Activated T-helper 2 cell treated with anti-CD3 and anti-CD28 coated beads, Interferon-gamma antibody, Interleukin-2, Interleukin-4, amounts not matched to agents 10 μg/mL and 5 μg/mL and 100 μg/mL, durations not matched to agents 14 hours and 24 hours and 36 hours (primary cell): ENCODE measurements at regions not wholly inside any gene's neighbourhood (a gene's known extent, or its start where the extent isn't known, plus 50 kb on each side); places are given as distances from the start of the nearest gene placed in this dataset.

Experiments
- DNase-seq: peaks from one replicate; pipeline ENCODE4 v3.0.0; 2021; ENCODE audit warnings: low spot score
- H3K27ac Mint-ChIP-seq: one replicate; pipeline ENCODE4 v1.8.0; 2021; ENCODE audit warnings: mixed read lengths
- H3K27me3 Mint-ChIP-seq: one replicate; pipeline ENCODE4 v1.8.0; 2021; ENCODE audit warnings: low read depth, mixed read lengths
- H3K36me3 Mint-ChIP-seq: one replicate; pipeline ENCODE4 v1.8.0; 2021; ENCODE audit warnings: low read depth, mixed read lengths
- H3K4me1 Mint-ChIP-seq: one replicate; pipeline ENCODE4 v1.8.0; 2021; ENCODE audit warnings: low read depth, mixed read lengths
- H3K4me3 Mint-ChIP-seq: one replicate; pipeline ENCODE4 v1.8.0; 2021; ENCODE audit warnings: low read depth, mild to moderate bottlenecking, moderate library complexity, mixed read lengths
- H3K9me3 Mint-ChIP-seq: one replicate; pipeline ENCODE4 v1.8.0; 2021; ENCODE audit warnings: mixed read lengths
- intact Hi-C: fragments of 100-400 bp; cut with micrococcal nuclease; formaldehyde crosslinking; loops from one replicate; pipeline ENCODE4 v1.15.1; 2023

DNA sequence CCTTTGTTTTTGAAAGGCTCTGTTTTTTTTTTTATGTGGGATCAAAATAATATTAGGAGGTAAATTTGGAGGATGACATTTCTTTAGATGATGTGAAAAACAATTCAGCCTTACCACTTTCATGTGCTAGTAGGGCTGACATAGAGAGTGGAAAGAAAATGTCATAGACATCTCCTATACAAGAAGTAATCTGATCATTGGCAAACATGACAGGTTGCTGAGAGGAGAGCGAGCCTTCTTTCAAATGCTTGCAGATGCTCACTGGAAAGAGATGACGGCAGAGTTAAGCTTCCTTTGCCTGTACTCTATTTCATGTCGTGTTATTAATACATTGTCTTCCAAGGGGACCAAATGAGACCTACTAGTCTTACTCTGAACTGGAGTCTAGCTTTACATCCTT is 160.1 kb upstream of the DAP start:
- intact Hi-C loops: no loop called here
- H3K4me3 Mint-ChIP-seq: no peak overlapping the region

DNA sequence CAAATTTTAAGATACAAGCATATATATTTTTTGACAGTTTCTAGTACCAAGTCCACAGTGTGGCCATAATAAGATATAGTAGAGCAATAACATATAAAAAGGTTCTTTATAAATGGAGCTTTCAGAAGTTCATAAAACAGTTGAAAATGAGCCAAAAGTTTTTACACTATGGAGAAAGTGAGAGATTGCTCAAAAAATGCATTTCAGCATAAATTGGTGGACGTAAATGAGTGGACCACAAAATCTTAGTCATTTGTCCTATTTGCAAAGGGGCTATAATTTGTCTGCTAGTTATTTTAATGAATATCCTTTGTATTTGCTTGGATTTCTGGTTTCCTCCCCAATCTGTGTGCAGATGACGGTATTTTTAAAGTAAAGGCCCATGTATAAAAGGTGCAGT is 159.4 kb upstream of the DAP start:
- Mint-ChIP-seq H3K4me3 (no peak overlapping the region), H3K9me3 (no peaks in the 10 kb centered on the region), H3K27ac (no peak overlapping the region), H3K4me1 (no peaks in the 10 kb centered on the region), H3K27me3 (no peaks in the 10 kb centered on the region), H3K36me3 (no peaks in the 10 kb centered on the region)
- DNase-seq: no peak
- intact Hi-C loops: no loop called here

More for the DNA sequence above, 160.1 kb upstream of the DAP start:
- Mint-ChIP-seq H3K36me3 (no peaks in the 10 kb centered on the region), H3K27me3 (no peaks in the 10 kb centered on the region), H3K9me3 (no peaks in the 10 kb centered on the region), H3K4me1 (no peaks in the 10 kb centered on the region), H3K27ac (no peak overlapping the region)
- DNase-seq: no peak

DNA sequence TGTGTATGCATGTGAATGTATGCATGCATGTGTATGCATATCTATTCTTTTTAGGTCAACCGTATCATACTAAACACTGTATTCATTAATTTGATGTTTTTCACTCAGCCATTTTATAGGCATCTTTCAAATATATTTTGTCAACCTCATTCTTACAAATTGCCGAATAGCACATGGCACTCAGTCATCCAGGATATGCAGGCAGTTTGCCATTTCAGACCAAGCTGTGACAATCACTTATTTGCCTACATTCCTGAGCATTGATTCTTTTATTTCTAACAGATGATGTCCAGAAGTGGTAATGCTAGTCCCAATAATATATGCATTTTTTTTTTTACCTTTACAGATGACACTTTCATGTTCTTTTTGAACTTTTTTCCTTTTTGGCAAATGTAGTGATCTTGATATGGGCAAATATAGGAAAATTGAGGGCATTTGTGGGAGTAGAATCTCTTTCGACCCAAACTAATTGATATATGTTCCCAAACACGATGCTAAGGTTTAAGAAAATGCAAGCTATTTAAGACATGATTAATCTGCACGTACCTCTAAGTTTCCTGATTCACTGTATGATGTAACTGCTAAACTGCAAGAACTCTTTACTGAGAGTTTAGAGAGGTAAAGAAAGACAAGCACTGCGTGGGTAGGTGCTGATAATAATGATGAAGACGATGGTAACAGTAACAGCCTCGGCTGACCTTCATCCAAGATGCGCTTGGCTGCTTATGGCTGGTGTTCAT is 153.9 kb upstream of the DAP start:
- Mint-ChIP-seq H3K4me3 (no peak overlapping the region), H3K4me1 (no peaks in the 10 kb centered on the region), H3K27ac (no peak overlapping the region), H3K9me3 (no peaks in the 10 kb centered on the region), H3K36me3 (no peaks in the 10 kb centered on the region), H3K27me3 (no peaks in the 10 kb centered on the region)
- intact Hi-C loops: no loop called here
- no peak for DNase-seq

DNA sequence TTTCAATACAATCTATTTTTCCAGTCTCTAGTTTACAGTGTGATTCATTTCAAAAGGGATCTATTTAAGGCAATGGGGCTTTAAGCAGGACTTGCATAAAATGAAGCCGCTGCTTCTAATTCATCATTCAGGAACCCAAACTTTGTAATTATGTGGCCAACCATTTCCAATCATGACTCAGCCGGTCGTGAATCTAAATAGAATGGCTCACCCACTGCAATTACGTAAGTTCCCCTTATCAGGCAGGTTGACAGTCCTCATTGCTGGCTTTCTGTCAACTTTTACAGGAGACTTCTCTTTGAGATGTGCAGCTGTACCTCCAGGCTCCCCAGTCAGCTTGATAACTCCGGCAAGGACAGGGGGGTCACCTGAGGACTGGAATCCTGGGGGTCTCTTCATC is 152.8 kb upstream of the DAP start:
- Mint-ChIP-seq H3K27me3 (no peaks in the 10 kb centered on the region), H3K36me3 (no peaks in the 10 kb centered on the region), H3K27ac (no peak overlapping the region), H3K4me3 (no peak overlapping the region), H3K9me3 (no peaks in the 10 kb centered on the region), H3K4me1 (no peaks in the 10 kb centered on the region)
- no peak for DNase-seq
- intact Hi-C loops: no loop called here

DNA sequence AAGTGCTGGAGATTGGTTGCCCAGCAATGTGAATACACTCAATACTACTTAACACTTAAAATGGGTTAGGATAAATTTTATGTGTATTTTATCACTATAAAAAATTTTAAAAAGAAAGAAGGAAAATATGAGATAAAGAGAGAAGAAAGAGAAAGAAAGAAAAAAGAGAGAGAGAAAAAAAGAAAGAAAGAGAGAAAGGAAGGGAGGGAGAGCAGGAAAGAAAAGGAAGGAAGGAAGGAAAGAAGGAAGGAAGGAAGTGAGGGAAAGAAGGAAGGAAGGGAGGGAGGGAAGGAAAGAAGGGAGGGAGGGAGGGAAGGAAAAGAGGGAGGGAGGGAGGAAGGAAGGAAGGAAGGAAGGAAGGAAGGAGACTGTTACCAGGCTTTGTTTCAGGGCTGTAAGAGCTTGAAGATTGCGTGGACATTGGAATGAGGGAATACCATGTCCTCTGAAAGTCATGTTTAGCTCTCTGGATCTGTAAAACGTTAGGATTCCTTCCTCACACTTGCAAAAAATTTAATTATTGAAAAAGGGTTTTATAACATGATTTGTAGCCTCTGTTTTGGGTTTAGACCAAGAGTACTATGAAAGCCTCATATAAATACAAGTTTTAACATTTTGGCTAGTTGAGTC is 152.3 kb upstream of the DAP start:
- H3K4me1 Mint-ChIP-seq: no peaks in the 10 kb centered on the region
- no peak overlapping the region for H3K27ac Mint-ChIP-seq
- H3K27me3 Mint-ChIP-seq: no peaks in the 10 kb centered on the region
- no peaks in the 10 kb centered on the region for H3K9me3 Mint-ChIP-seq
- intact Hi-C loops: no loop called here
- no peak overlapping the region for H3K4me3 Mint-ChIP-seq
- DNase-seq: no peak
- H3K36me3 Mint-ChIP-seq: no peaks in the 10 kb centered on the region

DNA sequence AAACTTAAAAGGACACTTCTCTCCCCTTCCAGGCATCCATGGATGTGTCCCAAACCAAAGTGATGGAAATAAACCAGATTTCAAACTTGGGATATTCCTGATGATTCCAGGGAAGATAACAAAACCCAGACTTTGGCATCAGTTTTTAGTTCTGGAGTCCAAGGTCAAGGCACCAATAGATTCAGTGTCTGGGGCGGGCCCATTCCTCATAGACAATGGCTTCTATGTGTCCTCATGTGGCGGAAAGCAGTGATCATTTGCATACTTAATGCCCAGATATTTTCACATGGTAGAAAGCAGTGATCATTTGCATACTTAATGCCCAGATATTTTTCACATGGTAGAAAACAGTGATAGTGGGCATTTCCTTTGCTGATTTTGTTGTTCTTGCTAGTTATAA is 151.4 kb upstream of the DAP start:
- no peak for DNase-seq
- no peaks in the 10 kb centered on the region for H3K36me3 Mint-ChIP-seq
- H3K4me1 Mint-ChIP-seq: no peaks in the 10 kb centered on the region
- H3K27me3 Mint-ChIP-seq: no peaks in the 10 kb centered on the region
- H3K27ac Mint-ChIP-seq: no peak overlapping the region
- H3K4me3 Mint-ChIP-seq: no peak overlapping the region
- intact Hi-C loops: no loop called here
- H3K9me3 Mint-ChIP-seq: no peaks in the 10 kb centered on the region

DNA sequence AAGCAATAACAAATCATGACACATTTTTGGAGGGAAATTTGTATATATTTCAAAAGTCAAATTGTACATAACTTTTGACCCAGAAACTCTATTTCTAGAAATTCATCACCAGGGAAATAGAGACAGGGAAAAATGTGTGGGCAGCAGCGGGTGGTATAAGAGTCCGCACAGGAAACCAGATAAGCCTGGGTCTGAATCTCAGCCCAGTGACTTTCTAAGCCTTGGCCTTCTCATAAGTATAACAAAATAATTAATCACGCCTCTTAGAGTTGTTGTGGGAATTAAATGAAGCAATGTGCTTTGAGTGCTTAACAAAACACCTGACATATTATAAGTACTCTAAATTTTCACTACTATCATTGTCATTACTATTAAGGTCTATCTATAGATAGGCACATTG is 149.2 kb upstream of the DAP start:
- H3K9me3 Mint-ChIP-seq: no peaks in the 10 kb centered on the region
- no peak overlapping the region for H3K27ac Mint-ChIP-seq
- H3K36me3 Mint-ChIP-seq: no peaks in the 10 kb centered on the region
- no peaks in the 10 kb centered on the region for H3K4me1 Mint-ChIP-seq
- intact Hi-C loops: no loop called here
- H3K4me3 Mint-ChIP-seq: no peak overlapping the region
- H3K27me3 Mint-ChIP-seq: no peaks in the 10 kb centered on the region
- no peak for DNase-seq

DNA sequence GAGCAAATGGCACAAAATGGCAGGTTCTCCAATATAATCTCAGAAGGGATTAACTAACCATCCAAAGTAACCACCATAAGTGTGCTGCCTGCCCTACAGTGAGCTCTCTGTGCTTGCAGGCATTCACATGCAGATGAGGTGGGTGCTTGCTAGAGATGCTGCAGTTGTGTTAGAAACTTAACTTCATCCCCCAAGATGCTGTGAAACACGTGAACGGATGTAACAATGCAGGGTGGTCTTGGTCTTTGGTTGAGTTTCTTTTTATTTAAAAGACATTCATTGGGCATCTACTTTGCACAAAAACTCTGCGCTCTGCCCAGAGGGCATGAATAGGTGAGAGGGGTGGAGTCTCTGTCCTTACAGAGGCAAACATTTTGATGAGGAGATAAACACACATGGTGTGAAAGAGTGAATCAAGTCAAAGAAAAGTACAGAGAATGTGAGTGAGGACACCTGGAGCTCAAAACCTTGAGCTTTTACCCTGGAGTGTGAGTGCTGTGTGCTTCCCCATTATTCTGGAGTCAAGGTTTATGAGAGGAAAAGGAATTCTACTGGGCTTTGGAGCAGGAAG is 143.9 kb upstream of the DAP start:
- intact Hi-C loops: no loop called here
- no peaks in the 10 kb centered on the region for H3K9me3 Mint-ChIP-seq
- no peaks in the 10 kb centered on the region for H3K4me1 Mint-ChIP-seq
- no peak overlapping the region for H3K27ac Mint-ChIP-seq
- no peaks in the 10 kb centered on the region for H3K27me3 Mint-ChIP-seq
- no peak overlapping the region for H3K4me3 Mint-ChIP-seq
- no peaks in the 10 kb centered on the region for H3K36me3 Mint-ChIP-seq
- DNase-seq: no peak

DNA sequence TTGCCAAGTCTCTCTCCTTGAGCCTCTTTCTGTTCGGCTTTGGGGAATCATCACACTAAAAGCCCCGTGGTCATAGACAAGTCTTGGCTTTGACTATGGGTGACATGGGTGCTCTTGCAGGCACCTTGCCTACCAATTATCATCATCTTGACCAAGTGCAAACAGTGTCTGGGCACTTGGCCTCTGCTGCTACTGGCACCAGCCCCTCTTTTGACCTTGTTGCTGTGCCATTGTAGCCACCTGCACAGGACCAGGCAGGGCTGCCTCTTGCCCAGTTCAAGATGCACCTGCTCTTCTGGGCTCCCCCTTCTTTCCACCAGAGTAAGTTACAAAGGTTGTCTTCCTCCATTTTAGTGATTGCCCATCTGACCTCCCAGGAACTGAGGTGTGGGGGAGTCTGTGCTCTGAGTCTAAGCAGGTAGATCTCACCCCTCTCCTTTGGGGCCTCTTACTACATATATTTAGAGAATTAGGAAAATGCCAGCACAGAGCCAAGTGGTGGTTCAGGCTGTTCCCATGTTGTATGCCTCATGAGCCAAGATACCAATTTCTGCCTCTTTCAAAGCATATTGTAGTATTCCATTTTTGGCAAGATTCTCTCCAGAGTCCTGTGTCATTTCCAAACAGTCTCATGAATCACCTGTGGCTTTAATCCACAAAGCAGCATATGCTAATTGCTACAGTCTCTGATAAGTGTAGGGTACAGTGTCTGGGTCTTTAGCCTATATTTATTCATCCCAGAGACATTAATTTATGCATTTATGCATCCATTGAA is 142.9 kb upstream of the DAP start:
- H3K36me3 Mint-ChIP-seq: no peaks in the 10 kb centered on the region
- intact Hi-C loops: no loop called here
- H3K27me3 Mint-ChIP-seq: no peaks in the 10 kb centered on the region
- no peaks in the 10 kb centered on the region for H3K9me3 Mint-ChIP-seq
- H3K4me3 Mint-ChIP-seq: no peak overlapping the region
- H3K27ac Mint-ChIP-seq: no peak overlapping the region
- DNase-seq: no peak
- no peaks in the 10 kb centered on the region for H3K4me1 Mint-ChIP-seq

DNA sequence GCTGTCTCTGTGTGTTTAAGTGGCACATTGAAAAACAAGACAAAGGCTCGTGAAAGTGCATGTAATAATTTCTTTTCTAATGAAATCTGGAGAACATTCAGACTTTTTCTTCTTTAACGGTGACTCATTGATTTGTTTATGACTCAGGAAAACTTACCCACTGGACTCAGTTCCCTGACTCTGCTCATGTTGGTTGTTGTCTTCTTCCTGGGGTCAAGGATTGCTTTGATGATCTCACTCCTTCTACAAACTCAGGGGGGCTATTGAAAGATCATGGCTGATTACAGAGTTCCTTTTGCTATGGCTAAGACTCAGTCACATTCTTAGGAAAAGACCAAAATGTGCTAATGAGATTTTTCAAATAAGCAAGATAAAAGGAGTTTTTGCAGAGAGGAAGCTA is 141.1 kb upstream of the DAP start:
- DNase-seq: no peak
- no peak overlapping the region for H3K27ac Mint-ChIP-seq
- H3K9me3 Mint-ChIP-seq: no peaks in the 10 kb centered on the region
- intact Hi-C loops: no loop called here
- no peak overlapping the region for H3K4me3 Mint-ChIP-seq
- H3K4me1 Mint-ChIP-seq: no peaks in the 10 kb centered on the region
- no peaks in the 10 kb centered on the region for H3K36me3 Mint-ChIP-seq
- H3K27me3 Mint-ChIP-seq: no peaks in the 10 kb centered on the region

DNA sequence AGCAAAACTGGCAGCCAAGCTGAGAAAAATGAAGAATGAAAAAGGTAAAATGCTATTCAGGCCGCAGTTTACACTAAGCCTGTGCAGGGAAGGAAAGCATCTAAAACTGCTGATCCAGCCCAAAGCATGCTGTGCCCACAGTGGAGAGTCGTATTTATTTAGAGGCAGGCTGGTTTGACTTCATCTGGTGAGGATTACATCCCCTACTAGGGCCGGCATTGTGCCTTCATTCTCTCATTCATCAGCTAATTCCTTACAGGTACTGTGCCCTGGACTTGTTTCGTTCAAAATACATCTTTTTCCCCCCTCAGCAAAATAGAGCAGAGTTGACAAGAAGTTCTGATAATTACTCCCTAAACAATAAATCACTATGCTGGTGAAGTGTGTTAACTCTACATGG is 137.5 kb upstream of the DAP start:
- DNase-seq: no peak

DNA sequence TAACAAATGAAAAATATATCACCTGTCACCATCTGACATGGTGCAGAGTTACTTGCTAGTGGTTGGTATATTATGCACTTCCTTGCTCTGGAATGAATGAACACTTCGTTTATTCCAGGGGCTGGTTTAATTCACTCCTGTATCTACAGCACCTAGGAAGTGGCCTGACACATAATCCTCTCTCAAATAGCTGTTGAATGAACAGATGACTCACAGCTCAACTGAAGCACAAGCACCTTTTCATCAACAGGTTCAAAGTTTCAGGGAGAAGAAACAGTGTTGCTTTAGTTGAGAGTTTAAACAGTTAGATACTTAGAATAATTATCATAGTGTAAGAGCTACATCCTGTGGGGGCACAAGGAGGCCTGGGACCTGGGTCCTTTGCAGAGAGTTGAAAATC is 135.0 kb upstream of the DAP start:
- no peaks in the 10 kb centered on the region for H3K9me3 Mint-ChIP-seq
- no peak for DNase-seq
- intact Hi-C loops: no loop called here
- H3K4me3 Mint-ChIP-seq: no peak overlapping the region
- no peaks in the 10 kb centered on the region for H3K4me1 Mint-ChIP-seq
- H3K36me3 Mint-ChIP-seq: no peaks in the 10 kb centered on the region
- no peak overlapping the region for H3K27ac Mint-ChIP-seq
- no peaks in the 10 kb centered on the region for H3K27me3 Mint-ChIP-seq

More for the DNA sequence above, 137.5 kb upstream of the DAP start:
- Mint-ChIP-seq H3K4me1 (no peaks in the 10 kb centered on the region), H3K36me3 (no peaks in the 10 kb centered on the region), H3K27ac (no peak overlapping the region), H3K9me3 (no peaks in the 10 kb centered on the region), H3K4me3 (no peak overlapping the region), H3K27me3 (no peaks in the 10 kb centered on the region)
- intact Hi-C loops: no loop called here

DNA sequence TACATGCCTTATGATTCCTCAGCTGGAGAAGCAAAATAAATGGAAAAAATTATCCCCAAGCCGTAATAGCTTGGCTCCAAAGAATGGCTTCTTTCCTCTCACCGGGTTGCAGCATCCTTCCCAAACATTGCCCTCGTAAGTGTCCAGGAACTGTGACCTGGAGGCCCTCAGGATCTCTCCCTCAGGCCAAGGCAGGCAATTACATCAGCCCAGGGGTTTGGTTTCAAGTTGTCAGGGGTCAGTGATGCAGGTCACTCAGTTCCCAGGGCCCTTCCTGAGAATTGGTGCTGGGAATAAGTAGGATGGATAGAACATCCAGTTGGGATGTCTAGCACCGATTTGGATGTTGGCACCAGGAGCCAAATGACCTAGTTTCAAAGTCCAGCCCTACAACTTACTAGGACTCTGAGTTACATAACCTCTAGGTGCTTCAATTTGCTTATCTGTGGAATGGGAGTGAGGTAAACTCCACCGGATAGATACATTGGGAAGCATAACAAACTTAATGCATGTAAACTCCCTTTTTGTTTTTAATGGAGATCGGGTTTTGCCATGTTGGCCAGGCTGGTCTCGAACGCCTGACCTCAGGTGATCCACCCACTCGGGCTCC is 133.5 kb upstream of the DAP start:
- H3K36me3 Mint-ChIP-seq: no peaks in the 10 kb centered on the region
- H3K27me3 Mint-ChIP-seq: no peaks in the 10 kb centered on the region
- intact Hi-C loops: no loop called here
- H3K27ac Mint-ChIP-seq: no peak overlapping the region
- no peaks in the 10 kb centered on the region for H3K9me3 Mint-ChIP-seq
- H3K4me3 Mint-ChIP-seq: no peak overlapping the region
- DNase-seq: no peak
- no peaks in the 10 kb centered on the region for H3K4me1 Mint-ChIP-seq
